BJ (cell line): ENCODE measurements at regions not wholly inside any gene's neighbourhood (a gene's known extent, or its start where the extent isn't known, plus 50 kb on each side); places are given as distances from the start of the nearest gene placed in this dataset.
A peak's percentile ranks its signal among the peaks of the same experiment; 100 is the strongest.
"Not testable (repeated sequence)": the region's sequence is repeated elsewhere in the genome, so short reads cannot be mapped to it uniquely, and the experiment has no call there.

Experiments
- CTCF ChIA-PET: fragments of 350-600 bp; formaldehyde crosslinking; extraction: SDS; loops from one replicate; lab custom pipeline; 2021; ENCODE audit warnings: antibody characterized with exemption, inconsistent platforms; lab: Yijun Ruan, JAX
- POLR2A ChIA-PET: fragments of 300-600 bp; sonication (Branson Sonifier 250); formaldehyde crosslinking; extraction: SDS; loops from one replicate; lab custom pipeline; 2021; ENCODE audit warnings: antibody characterized with exemption; lab: Charles Lee
- DNase-seq: peaks from one replicate; pipeline ENCODE4 v3.0.0-alpha.2; 2011; ENCODE audit warnings: low read depth
- H3K27me3 ChIP-seq: 2 replicates; pipeline ENCODE4 v1.6.0; 2011; ENCODE audit warnings: low read length; ENCODE audit not compliant: control insufficient read depth, insufficient read depth
- H3K36me3 ChIP-seq: 2 replicates; pipeline ENCODE4 v1.5.1; 2011; ENCODE audit warnings: low read length; ENCODE audit not compliant: control insufficient read depth, insufficient read depth
- H3K4me3 ChIP-seq: 2 replicates; pipeline ENCODE4 v1.5.1; 2011; ENCODE audit warnings: low read depth, mild to moderate bottlenecking, control low read depth, low read length
- TF ChIP-seq, protein P1 (sequence below): IDR thresholded peaks from 2 replicates; pipeline ENCODE4 v1.5.1; 2011; ENCODE audit warnings: low read depth, mild to moderate bottlenecking, control low read depth, inconsistent platforms, low read length, moderate library complexity; ENCODE audit not compliant: insufficient read depth

DNA sequence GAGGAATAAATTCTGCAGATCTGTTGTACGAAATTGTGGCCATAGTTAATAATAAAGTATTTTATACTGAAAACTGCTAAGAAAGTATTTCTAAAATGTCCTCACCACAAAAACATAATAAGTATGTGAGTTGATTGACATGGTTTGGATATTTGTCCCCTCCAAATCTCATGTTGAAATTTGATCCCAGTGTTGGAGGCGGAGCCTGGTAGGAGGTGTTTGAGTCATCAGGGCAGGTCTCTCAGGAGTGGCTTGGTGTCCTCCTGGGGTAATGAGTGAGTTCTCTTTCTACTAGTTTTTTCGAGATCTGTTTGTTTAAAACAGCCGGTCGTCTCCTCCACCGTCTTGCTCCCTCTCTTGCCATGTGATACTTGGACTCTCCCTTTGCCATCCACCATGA lies 424.1 kb upstream of the KCNMB2 start:
- Histone ChIP-seq H3K27me3 (no peaks in the 10 kb centered on the region), H3K4me3 (no peak overlapping the region), H3K36me3 (no peaks in the 10 kb centered on the region)
- POLR2A ChIA-PET, result no interaction called here
- TF ChIP-seq, protein P1, sequence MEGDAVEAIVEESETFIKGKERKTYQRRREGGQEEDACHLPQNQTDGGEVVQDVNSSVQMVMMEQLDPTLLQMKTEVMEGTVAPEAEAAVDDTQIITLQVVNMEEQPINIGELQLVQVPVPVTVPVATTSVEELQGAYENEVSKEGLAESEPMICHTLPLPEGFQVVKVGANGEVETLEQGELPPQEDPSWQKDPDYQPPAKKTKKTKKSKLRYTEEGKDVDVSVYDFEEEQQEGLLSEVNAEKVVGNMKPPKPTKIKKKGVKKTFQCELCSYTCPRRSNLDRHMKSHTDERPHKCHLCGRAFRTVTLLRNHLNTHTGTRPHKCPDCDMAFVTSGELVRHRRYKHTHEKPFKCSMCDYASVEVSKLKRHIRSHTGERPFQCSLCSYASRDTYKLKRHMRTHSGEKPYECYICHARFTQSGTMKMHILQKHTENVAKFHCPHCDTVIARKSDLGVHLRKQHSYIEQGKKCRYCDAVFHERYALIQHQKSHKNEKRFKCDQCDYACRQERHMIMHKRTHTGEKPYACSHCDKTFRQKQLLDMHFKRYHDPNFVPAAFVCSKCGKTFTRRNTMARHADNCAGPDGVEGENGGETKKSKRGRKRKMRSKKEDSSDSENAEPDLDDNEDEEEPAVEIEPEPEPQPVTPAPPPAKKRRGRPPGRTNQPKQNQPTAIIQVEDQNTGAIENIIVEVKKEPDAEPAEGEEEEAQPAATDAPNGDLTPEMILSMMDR, result no peak
- CTCF ChIA-PET, result no interaction called here
- no peak for DNase-seq

DNA sequence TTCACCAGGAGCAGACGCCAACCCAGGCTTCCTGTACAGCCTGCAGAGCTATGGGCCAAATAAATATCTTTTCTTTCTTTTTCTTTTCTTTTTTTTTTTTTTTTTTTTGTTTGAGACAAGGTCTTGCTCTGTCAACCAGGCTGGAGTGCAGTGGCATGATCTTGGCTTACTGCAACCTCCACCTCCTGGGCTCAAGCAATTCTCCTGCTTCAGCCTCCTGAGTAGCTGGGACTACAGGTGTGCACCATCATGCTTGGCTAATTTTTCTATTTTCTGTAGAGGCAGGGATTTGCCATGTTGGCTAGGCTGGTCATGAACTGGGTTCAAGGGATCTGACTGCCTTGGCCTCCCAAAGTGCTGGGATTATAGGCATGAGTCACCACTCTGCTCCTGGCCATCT lies 423.7 kb upstream of the KCNMB2 start:
- H3K4me3 ChIP-seq, CTCF ChIA-PET, POLR2A ChIA-PET, DNase-seq, H3K27me3 ChIP-seq, H3K36me3 ChIP-seq: not testable (repeated sequence)

DNA sequence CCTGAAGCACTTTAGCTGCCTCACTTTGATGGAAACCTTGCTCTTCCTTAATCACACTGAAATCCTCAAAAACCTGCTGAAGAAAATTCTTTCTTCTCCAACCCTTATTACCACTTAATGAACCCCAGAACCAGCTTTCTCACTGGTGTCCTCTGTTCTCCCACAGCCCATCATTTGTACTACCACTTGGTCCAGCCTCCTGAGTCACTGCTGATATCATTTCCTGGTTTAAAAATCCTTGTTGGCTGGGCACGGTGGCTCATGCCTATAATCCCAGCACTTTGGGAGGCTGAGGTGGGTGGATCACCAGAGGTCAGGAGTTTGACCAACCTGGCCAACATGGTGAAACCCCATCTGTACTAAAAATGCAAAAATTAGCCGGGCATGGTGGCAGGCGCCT lies 418.6 kb upstream of the KCNMB2 start:
- Histone ChIP-seq H3K27me3 (no peaks in the 10 kb centered on the region), H3K4me3 (no peak overlapping the region), H3K36me3 (no peaks in the 10 kb centered on the region)
- ChIA-PET POLR2A (no interaction called here), CTCF (no interaction called here)
- TF ChIP-seq, protein P1, result no peak
- no peak for DNase-seq

DNA sequence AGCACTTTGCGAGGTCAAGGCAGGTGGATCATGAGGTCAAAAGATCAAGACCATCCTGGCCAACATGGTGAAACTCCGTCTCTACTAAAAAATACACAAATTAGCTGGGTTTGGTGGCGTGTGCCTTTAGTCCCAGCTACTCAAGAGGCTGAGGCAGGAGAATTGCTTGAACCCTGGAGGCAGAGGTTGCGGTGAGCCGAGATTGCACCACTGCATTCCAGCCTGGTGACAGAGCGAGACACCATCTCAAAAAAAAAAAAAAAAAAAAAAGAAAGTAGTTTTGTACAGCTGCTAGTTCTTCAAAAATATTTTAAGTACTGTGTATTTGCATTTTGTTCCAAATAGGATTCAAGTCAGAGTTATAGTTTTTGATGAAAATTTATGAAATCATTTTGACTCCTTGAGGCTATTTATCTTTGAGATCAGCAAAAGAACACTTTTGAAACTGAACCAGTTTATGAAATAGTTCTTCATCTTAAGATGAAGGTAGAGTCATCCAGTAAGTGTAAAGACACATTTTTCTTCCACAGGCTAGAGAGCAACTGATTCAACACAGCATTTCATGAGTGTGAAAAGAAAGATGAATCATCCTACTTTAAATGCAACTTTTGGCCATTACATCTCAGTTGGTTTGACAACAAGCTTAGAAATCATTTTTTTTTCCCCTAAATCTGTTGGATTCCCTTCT lies 416.5 kb upstream of the KCNMB2 start:
- not testable (repeated sequence) for H3K36me3 ChIP-seq, H3K4me3 ChIP-seq, H3K27me3 ChIP-seq
- ChIA-PET POLR2A (interaction anchor here (0.6 kb wide), 1 partner anchor 35 kb away, joined by 4 read pairs; no protein-coding TSS in a partner anchor), CTCF (interaction anchor here (1.1 kb wide), 1 partner anchor 12 kb away, joined by 4 read pairs; no protein-coding TSS in a partner anchor)
- DNase-seq, result peak; percentile 54

DNA sequence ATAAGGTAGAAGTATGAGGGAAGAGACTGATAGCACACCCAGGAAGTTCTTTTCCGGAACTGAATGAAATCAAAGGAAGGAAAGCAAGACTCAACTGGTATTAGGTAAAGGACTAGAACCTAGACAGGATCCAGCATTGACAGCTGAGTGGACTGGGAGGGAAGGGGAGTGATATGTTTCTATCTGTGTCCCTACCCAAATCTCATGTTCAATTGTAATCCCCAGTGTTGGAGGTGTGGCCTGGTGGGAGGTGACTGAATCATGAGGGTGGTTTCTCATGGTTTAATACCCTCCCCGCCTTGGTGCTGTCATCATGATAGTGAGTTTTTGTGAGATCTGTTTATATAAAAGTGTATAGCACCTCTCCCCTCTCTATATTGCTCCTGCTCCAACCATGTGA lies 415.9 kb upstream of the KCNMB2 start:
- Histone ChIP-seq H3K27me3 (no peaks in the 10 kb centered on the region), H3K36me3 (no peaks in the 10 kb centered on the region), H3K4me3 (no peak overlapping the region)
- ChIA-PET POLR2A (interaction anchor here (0.6 kb wide), 1 partner anchor 36 kb away, joined by 4 read pairs; no protein-coding TSS in a partner anchor), CTCF (interaction anchor here (1.1 kb wide), 1 partner anchor 12 kb away, joined by 4 read pairs; no protein-coding TSS in a partner anchor)
- TF ChIP-seq, protein P1, result no peak
- no peak for DNase-seq

DNA sequence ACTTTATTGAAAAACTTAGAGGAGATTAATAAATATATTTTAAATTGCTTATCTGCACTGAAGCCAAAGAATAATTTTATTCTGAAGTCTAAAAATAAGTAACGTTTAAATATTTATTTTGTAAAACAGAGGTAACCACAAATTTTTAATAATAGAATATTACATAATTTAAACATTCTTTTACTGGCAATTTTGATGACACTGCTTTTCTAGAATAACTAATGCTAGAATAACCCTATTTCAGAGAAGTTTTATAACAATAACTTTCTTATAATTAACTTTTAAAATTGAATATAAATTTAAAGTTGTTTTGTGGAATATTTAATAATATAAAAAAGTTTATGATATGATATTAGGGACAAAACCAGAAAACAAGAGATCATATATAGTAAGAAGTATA lies 409.6 kb upstream of the KCNMB2 start:
- Histone ChIP-seq H3K27me3 (no peaks in the 10 kb centered on the region), H3K36me3 (no peaks in the 10 kb centered on the region), H3K4me3 (no peak overlapping the region)
- TF ChIP-seq, protein P1, result no peak
- ChIA-PET CTCF (no interaction called here), POLR2A (no interaction called here)
- no peak for DNase-seq
